ENCODE measurements at regions not wholly inside any gene's neighbourhood (a gene's known extent, or its start where the extent isn't known, plus 50 kb on each side); places are given as distances from the start of the nearest gene placed in this dataset.
"Not testable (repeated sequence)": the region's sequence is repeated elsewhere in the genome, so short reads cannot be mapped to it uniquely, and the experiment has no call there.

DNA sequence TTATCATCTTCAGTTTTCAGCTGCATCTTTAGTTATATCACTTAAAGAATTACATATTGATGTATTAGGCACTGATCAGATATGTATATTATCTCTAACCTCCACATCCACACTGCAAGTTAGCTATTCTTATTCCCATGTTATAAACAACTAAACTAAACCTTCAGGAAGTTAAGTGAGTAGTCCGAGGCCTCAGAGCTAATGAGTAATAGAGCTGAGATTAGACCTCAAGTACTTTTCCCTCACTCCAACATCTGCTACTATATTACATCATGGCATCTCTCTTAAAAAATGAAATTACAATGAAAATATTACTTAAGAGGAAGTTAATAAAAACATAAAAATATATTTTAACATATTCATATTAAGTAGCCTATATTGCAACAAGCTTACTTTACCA, 183.6 kb upstream of the MAP2 start:
- H3K27ac ChIP-seq: no peak overlapping the region
- CTCF ChIA-PET: no interaction called here
- TF ChIP-seq, protein P1, sequence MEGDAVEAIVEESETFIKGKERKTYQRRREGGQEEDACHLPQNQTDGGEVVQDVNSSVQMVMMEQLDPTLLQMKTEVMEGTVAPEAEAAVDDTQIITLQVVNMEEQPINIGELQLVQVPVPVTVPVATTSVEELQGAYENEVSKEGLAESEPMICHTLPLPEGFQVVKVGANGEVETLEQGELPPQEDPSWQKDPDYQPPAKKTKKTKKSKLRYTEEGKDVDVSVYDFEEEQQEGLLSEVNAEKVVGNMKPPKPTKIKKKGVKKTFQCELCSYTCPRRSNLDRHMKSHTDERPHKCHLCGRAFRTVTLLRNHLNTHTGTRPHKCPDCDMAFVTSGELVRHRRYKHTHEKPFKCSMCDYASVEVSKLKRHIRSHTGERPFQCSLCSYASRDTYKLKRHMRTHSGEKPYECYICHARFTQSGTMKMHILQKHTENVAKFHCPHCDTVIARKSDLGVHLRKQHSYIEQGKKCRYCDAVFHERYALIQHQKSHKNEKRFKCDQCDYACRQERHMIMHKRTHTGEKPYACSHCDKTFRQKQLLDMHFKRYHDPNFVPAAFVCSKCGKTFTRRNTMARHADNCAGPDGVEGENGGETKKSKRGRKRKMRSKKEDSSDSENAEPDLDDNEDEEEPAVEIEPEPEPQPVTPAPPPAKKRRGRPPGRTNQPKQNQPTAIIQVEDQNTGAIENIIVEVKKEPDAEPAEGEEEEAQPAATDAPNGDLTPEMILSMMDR (conservative IDR thresholded peaks at IDR 0.05; ENCODE audit: low read depth): no peak
- POLR2A ChIA-PET (ENCODE audit: low non-redundant PET): no interaction called here
- no peak for DNase-seq (ENCODE audit: low spot score)

DNA sequence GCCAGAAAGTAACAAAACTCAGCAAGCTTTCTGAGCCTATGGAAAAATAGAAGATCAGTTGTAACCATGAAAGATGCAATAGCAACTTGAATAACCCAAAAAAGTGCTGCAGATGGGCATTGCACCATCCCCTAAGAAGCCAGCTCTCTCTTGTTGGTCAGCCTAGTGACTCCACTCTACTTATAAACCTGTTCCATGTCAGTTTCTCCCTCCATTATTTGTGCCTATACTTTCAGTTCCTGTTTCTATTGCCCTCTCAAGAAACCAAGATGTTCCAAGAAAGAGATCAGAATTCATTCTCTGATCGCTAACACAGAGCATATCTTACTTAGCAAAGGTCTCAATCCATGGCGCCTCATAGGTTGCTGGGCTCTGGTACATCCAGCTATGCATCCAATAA, 170.3 kb upstream of the MAP2 start:
- no peak overlapping the region for H3K27ac ChIP-seq
- TF ChIP-seq, protein P1 (conservative IDR thresholded peaks at IDR 0.05; ENCODE audit: low read depth): no peak
- CTCF ChIA-PET: no interaction called here
- no peak for DNase-seq (ENCODE audit: low spot score)
- POLR2A ChIA-PET (ENCODE audit: low non-redundant PET): no interaction called here

DNA sequence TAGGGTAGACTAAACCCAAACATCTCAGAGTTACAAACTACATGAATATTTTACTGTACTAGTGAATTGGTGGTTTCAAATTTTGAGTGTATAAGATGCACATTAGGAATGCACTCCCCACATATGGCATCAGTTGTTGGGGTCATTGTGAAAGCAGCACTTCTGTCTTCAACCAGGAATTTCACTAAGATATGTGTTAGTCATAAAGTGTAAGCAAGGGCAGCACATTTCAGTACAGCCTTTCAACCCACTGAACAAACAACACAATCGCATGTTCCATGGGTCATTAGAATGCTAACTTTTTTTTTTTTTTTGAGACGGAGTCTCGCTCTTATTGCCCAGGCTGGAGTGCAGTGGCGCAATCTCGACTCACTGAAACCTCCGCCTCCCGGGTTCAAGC, 164.1 kb upstream of the MAP2 start:
- H3K27ac ChIP-seq: no peak overlapping the region
- TF ChIP-seq, protein P1 (conservative IDR thresholded peaks at IDR 0.05; ENCODE audit: low read depth): no peak
- CTCF ChIA-PET: no interaction called here
- DNase-seq (ENCODE audit: low spot score): no peak
- POLR2A ChIA-PET (ENCODE audit: low non-redundant PET): no interaction called here

DNA sequence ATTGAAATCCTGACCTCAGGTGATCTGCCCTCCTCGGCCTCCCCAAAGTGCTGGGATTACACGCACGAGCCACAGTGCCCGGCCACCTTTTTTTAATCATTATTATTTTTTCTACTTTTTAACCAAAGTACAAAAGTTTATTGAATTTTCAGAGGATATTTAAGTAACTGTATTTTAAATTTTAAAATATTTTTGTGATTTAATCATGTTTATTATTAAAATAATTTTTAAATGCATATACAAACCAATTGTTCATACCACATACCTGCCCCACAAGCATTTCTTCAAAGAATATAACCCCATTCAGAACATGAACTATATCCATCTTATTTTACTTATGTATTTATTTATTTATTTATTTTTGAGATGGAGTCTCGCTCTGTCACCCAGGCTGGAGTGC, 163.6 kb upstream of the MAP2 start:
- DNase-seq (ENCODE audit: low spot score): no peak
- H3K27ac ChIP-seq: no peak overlapping the region
- TF ChIP-seq, protein P1 (conservative IDR thresholded peaks at IDR 0.05; ENCODE audit: low read depth): no peak
- POLR2A ChIA-PET (ENCODE audit: low non-redundant PET): no interaction called here
- CTCF ChIA-PET: no interaction called here

DNA sequence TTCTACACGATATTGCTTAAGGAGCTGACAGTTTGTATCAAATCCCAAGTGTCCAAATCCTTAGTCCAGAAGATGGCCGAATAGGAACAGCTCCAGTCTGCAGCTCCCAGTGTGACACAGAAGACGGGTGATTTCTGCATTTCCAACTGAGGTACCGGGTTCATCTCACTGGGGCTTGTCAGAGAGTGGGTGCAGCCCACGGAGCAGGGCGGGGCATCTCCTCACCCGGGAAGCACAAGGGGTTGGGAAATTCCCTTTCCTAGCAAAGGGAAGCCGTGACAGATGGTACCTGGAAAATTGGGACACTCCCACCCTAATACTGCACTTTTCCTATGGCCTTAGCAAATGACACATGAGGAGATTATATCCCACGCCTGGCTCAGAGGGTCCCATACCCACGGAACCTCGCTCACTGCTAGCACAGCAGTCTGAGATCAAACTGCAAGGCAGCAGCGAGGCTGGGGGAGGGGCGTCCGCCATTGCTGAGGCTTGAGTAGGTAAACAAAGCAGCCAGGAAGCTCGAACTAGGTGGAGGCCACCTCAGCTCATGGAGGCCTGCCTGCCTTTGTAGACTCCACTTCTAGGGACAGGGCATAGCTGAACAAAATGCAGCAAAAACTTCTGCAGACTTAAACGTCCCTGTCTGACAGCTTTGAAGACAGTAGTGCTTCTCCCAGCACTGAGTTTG, 162.3 kb upstream of the MAP2 start:
- POLR2A ChIA-PET (ENCODE audit: low non-redundant PET); DNase-seq (ENCODE audit: low spot score); H3K27ac ChIP-seq: not testable (repeated sequence)
- CTCF ChIA-PET: interaction anchor here (0.6 kb wide), 1 partner anchor 794 kb away, joined by 3 read pairs; no protein-coding TSS in a partner anchor

DNA sequence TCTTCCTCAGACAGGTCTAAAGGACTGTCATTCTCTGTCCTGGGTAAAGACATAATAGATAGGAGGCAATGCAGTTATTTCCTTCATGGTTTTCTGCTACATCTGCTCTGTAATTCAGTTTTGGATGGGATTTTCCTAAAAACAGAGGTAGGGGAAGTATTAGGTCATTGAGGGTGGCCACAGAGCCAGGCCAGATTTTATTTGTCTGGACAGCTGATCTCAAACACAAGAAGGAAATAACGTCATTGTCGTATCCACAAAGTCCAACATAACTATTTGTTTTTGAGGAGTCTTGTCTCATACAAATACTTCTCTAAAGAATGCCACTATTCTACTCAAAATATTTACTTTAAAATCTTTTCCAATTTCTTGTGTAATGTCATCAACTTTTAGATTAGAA, 154.8 kb upstream of the MAP2 start:
- POLR2A ChIA-PET (ENCODE audit: low non-redundant PET): no interaction called here
- CTCF ChIA-PET: no interaction called here

DNA sequence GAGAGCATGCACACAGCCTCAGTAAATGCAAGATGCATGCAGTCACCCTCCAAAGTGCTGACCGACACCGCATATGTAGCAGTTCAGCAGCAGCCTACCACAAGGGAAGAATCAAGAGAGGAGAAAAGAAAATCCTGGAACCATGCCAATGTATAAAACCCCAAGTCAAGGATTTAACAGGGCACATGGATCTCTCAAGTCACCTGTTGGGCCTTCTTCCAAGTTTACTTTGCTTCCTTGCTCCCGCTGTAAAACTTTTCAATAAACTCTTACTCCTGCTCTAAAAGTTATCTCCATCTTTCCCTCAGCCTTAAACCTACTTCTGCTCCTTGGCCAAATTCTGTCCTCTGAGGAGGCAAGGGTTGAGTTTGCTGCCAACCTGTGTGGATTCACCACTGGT, 147.8 kb upstream of the MAP2 start:
- CTCF ChIA-PET: no interaction called here

More for the DNA sequence above, 154.8 kb upstream of the MAP2 start:
- no peak for DNase-seq (ENCODE audit: low spot score)
- TF ChIP-seq, protein P1 (conservative IDR thresholded peaks at IDR 0.05; ENCODE audit: low read depth): no peak
- no peak overlapping the region for H3K27ac ChIP-seq

More for the DNA sequence above, 147.8 kb upstream of the MAP2 start:
- H3K27ac ChIP-seq: no peak overlapping the region
- DNase-seq (ENCODE audit: low spot score): no peak
- TF ChIP-seq, protein P1 (conservative IDR thresholded peaks at IDR 0.05; ENCODE audit: low read depth): no peak
- POLR2A ChIA-PET (ENCODE audit: low non-redundant PET): no interaction called here
